Liver (tissue), 8 donors: ENCODE measurements at regions not wholly inside any gene's neighbourhood (a gene's known extent, or its start where the extent isn't known, plus 50 kb on each side); places are given as distances from the start of the nearest gene placed in this dataset.

Experiments
- DNase-seq: peaks from one replicate; pipeline ENCODE4 v3.0.0-alpha.2; 2017; ENCODE audit warnings: low spot score
- H3K27ac ChIP-seq, 2 donors: one replicate each; pipeline ENCODE4 v1.7.0; 2013; ENCODE audit warnings: inconsistent platforms in 2 of 2, low read length in 2 of 2, control low read depth in 1 of 2, low read depth in 1 of 2, mild to moderate bottlenecking in 1 of 2
- H3K27me3 ChIP-seq, 4 donors: one replicate each; pipeline versions ENCODE4 v1.6.1 to v1.7.0; 2013; ENCODE audit warnings: low read length in 3 of 4, inconsistent platforms in 1 of 4, mild to moderate bottlenecking in 1 of 4, moderate library complexity in 1 of 4; ENCODE audit not compliant: control insufficient read depth in 4 of 4, insufficient read depth in 4 of 4
- H3K36me3 ChIP-seq, 4 donors: one replicate each; pipeline versions ENCODE4 v1.6.1 to v1.7.0; 2013; ENCODE audit warnings: low read length in 3 of 4, mild to moderate bottlenecking in 3 of 4, low read depth in 1 of 4, moderate library complexity in 1 of 4; ENCODE audit not compliant: control insufficient read depth in 4 of 4, insufficient read depth in 3 of 4
- H3K4me1 ChIP-seq, 4 donors: one replicate each; pipeline versions ENCODE4 v1.6.1 to v1.7.0; 2013; ENCODE audit warnings: low read length in 3 of 4, mild to moderate bottlenecking in 3 of 4, moderate library complexity in 1 of 4; ENCODE audit not compliant: control insufficient read depth in 4 of 4, insufficient read depth in 4 of 4
- H3K4me3 ChIP-seq, 3 donors: one replicate each; pipeline versions ENCODE4 v1.6.1 to v1.7.0; 2013; ENCODE audit warnings: low read length in 3 of 3, control low read depth in 1 of 3, low read depth in 1 of 3, mild to moderate bottlenecking in 1 of 3
- H3K9ac ChIP-seq, 2 donors: one replicate each; pipeline ENCODE4 v1.7.0; 2013; ENCODE audit warnings: low read length in 2 of 2, mild to moderate bottlenecking in 2 of 2, moderate library complexity in 2 of 2, control low read depth in 1 of 2, low read depth in 1 of 2
- H3K9me3 ChIP-seq, 4 donors: one replicate each; pipeline versions ENCODE4 v1.6.1 to v1.7.0; 2013; ENCODE audit warnings: low read length in 3 of 4; ENCODE audit not compliant: control insufficient read depth in 4 of 4
- EGR1 ChIP-seq, 2 donors: IDR thresholded peaks; 2 replicates each; pipeline ENCODE4 v1.6.1; 2016 to 2018; ENCODE audit warnings: antibody characterized with exemption in 2 of 2, low read depth in 2 of 2
- FOXA1 ChIP-seq: IDR thresholded peaks from 2 replicates; pipeline ENCODE4 v1.6.1; 2016; ENCODE audit warnings: antibody characterized with exemption
- FOXA2 ChIP-seq: IDR thresholded peaks from 2 replicates; pipeline ENCODE4 v1.6.1; 2016; ENCODE audit warnings: antibody characterized with exemption
- GABPA ChIP-seq, 2 donors: IDR thresholded peaks in 1 of 2; conservative IDR thresholded peaks in 1 of 2; 2 replicates each; pipeline ENCODE4 v1.6.1; 2016; ENCODE audit warnings: antibody characterized with exemption in 2 of 2, mild to moderate bottlenecking in 1 of 2, moderate library complexity in 1 of 2
- HNF4A ChIP-seq, 2 donors: conservative IDR thresholded peaks; 2 replicates each; pipeline ENCODE4 v1.6.1; 2016; ENCODE audit warnings: antibody characterized with exemption in 2 of 2, mild to moderate bottlenecking in 2 of 2
- HNF4G ChIP-seq: IDR thresholded peaks from 2 replicates; pipeline ENCODE4 v1.6.1; 2016; ENCODE audit warnings: antibody characterized with exemption
- JUND ChIP-seq, 2 donors: IDR thresholded peaks; 2 replicates each; pipeline ENCODE4 v1.6.1; 2016; ENCODE audit warnings: antibody characterized with exemption in 2 of 2
- NR2F2 ChIP-seq: IDR thresholded peaks from 2 replicates; pipeline ENCODE4 v1.6.1; 2016; ENCODE audit warnings: antibody characterized with exemption
- RAD21 ChIP-seq, 2 donors: IDR thresholded peaks; 2 replicates each; pipeline ENCODE4 v1.6.1; 2016; ENCODE audit warnings: antibody characterized with exemption in 2 of 2, mild to moderate bottlenecking in 2 of 2
- RXRA ChIP-seq, 2 donors: IDR thresholded peaks; 2 replicates each; pipeline ENCODE4 v1.6.1; 2017 to 2018; ENCODE audit warnings: antibody characterized with exemption in 2 of 2, mild to moderate bottlenecking in 1 of 2
- SP1 ChIP-seq: IDR thresholded peaks from 2 replicates; pipeline ENCODE4 v1.6.1; 2018; ENCODE audit warnings: antibody characterized with exemption, mild to moderate bottlenecking
- TAF1 ChIP-seq: conservative IDR thresholded peaks from 2 replicates; pipeline ENCODE4 v1.6.1; 2016; ENCODE audit warnings: antibody characterized with exemption, mild to moderate bottlenecking
- YY1 ChIP-seq: IDR thresholded peaks from 2 replicates; pipeline ENCODE4 v1.6.1; 2016; ENCODE audit warnings: antibody characterized with exemption, mild to moderate bottlenecking
- WGBS: extraction: QIAGEN DNeasy Blood & Tissue Kit; methylation state at CpG from one replicate; pipeline ENCODE4 v1.1.7; 2013; 5-methylcytosine and 5-hydroxymethylcytosine counted together
- TF ChIP-seq, protein P1 (sequence below): IDR thresholded peaks from 2 replicates; pipeline ENCODE4 v1.6.1; 2016; ENCODE audit warnings: antibody characterized with exemption, mild to moderate bottlenecking
- TF ChIP-seq, protein P2 (sequence below): IDR thresholded peaks from 2 replicates; pipeline ENCODE4 v1.6.1; 2016; ENCODE audit warnings: antibody characterized with exemption
- TF ChIP-seq, protein P3 (sequence below): fragments of 150-350 bp; IDR thresholded peaks from 2 replicates; pipeline ENCODE4 v1.5.1; 2017; ENCODE audit warnings: improper control_type of control experiment, low read depth, low read length; ENCODE audit not compliant: missing input control
- TF ChIP-seq, protein P4 (sequence below): IDR thresholded peaks from 2 replicates; pipeline ENCODE4 v1.6.1; 2016; ENCODE audit warnings: antibody characterized with exemption
- TF ChIP-seq, protein P5 (sequence below): IDR thresholded peaks from 2 replicates; pipeline ENCODE4 v1.6.1; 2016; ENCODE audit warnings: antibody characterized with exemption
- donor health status: healthy.
- donor health status: healthy.
- donor health status: healthy.
- donor health status: healthy.
- donor health status: healthy.

DNA sequence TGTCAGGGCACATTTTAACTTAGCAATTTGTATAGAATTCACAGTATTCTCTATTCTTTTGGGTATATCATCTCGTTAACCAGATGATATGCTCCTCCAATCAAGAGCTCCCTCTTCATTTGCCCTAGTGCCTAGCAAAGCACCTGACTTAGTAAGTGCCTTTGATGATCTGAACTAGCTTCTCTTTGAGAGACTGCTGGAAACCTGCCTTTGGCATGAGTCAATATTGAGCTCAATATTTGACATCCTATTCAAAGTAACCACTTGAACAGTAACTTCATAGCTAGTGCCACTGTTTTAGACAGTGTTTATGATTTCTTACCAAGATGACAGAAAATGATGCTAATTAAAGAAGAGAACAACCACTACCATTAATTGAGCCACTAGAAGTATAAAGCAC lies 696.3 kb upstream of the UBE2E2 start:
- H3K27me3 ChIP-seq: peaks cover 0 to 3% (median 0%) of the 10 kb centered on the region in 4 donors
- WGBS: 28% methylated on average over 1 of the region's 1 CpG
- no peak overlapping the region for H3K27ac ChIP-seq
- H3K9me3 ChIP-seq: no peaks in the 10 kb centered on the region
- TF ChIP-seq, protein P1, sequence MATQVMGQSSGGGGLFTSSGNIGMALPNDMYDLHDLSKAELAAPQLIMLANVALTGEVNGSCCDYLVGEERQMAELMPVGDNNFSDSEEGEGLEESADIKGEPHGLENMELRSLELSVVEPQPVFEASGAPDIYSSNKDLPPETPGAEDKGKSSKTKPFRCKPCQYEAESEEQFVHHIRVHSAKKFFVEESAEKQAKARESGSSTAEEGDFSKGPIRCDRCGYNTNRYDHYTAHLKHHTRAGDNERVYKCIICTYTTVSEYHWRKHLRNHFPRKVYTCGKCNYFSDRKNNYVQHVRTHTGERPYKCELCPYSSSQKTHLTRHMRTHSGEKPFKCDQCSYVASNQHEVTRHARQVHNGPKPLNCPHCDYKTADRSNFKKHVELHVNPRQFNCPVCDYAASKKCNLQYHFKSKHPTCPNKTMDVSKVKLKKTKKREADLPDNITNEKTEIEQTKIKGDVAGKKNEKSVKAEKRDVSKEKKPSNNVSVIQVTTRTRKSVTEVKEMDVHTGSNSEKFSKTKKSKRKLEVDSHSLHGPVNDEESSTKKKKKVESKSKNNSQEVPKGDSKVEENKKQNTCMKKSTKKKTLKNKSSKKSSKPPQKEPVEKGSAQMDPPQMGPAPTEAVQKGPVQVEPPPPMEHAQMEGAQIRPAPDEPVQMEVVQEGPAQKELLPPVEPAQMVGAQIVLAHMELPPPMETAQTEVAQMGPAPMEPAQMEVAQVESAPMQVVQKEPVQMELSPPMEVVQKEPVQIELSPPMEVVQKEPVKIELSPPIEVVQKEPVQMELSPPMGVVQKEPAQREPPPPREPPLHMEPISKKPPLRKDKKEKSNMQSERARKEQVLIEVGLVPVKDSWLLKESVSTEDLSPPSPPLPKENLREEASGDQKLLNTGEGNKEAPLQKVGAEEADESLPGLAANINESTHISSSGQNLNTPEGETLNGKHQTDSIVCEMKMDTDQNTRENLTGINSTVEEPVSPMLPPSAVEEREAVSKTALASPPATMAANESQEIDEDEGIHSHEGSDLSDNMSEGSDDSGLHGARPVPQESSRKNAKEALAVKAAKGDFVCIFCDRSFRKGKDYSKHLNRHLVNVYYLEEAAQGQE: no peak
- no peak for TF ChIP-seq HNF4A (conservative IDR thresholded peaks at IDR 0.05)
- TF ChIP-seq HNF4G: no peak
- TF ChIP-seq SP1: no peak
- no peak for TF ChIP-seq GABPA (IDR thresholded peaks at IDR 0.05 in 1 of 2, conservative IDR thresholded peaks at IDR 0.05 in 1 of 2)
- TF ChIP-seq YY1: no peak
- TF ChIP-seq JUND (IDR thresholded peaks at IDR 0.05): no peak
- TF ChIP-seq, protein P2, sequence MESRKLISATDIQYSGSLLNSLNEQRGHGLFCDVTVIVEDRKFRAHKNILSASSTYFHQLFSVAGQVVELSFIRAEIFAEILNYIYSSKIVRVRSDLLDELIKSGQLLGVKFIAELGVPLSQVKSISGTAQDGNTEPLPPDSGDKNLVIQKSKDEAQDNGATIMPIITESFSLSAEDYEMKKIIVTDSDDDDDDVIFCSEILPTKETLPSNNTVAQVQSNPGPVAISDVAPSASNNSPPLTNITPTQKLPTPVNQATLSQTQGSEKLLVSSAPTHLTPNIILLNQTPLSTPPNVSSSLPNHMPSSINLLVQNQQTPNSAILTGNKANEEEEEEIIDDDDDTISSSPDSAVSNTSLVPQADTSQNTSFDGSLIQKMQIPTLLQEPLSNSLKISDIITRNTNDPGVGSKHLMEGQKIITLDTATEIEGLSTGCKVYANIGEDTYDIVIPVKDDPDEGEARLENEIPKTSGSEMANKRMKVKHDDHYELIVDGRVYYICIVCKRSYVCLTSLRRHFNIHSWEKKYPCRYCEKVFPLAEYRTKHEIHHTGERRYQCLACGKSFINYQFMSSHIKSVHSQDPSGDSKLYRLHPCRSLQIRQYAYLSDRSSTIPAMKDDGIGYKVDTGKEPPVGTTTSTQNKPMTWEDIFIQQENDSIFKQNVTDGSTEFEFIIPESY: no peak
- TF ChIP-seq TAF1: no peak
- TF ChIP-seq, protein P3, sequence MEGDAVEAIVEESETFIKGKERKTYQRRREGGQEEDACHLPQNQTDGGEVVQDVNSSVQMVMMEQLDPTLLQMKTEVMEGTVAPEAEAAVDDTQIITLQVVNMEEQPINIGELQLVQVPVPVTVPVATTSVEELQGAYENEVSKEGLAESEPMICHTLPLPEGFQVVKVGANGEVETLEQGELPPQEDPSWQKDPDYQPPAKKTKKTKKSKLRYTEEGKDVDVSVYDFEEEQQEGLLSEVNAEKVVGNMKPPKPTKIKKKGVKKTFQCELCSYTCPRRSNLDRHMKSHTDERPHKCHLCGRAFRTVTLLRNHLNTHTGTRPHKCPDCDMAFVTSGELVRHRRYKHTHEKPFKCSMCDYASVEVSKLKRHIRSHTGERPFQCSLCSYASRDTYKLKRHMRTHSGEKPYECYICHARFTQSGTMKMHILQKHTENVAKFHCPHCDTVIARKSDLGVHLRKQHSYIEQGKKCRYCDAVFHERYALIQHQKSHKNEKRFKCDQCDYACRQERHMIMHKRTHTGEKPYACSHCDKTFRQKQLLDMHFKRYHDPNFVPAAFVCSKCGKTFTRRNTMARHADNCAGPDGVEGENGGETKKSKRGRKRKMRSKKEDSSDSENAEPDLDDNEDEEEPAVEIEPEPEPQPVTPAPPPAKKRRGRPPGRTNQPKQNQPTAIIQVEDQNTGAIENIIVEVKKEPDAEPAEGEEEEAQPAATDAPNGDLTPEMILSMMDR: no peak
- TF ChIP-seq RXRA (IDR thresholded peaks at IDR 0.05): no peak
- TF ChIP-seq EGR1 (IDR thresholded peaks at IDR 0.05; ENCODE audit: low read depth in 2 of 2): no peak
- TF ChIP-seq RAD21 (IDR thresholded peaks at IDR 0.05): no peak
- TF ChIP-seq, protein P4, sequence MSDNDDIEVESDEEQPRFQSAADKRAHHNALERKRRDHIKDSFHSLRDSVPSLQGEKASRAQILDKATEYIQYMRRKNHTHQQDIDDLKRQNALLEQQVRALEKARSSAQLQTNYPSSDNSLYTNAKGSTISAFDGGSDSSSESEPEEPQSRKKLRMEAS: no peak
- no peak for TF ChIP-seq FOXA1
- no peak for TF ChIP-seq FOXA2
- TF ChIP-seq, protein P5, sequence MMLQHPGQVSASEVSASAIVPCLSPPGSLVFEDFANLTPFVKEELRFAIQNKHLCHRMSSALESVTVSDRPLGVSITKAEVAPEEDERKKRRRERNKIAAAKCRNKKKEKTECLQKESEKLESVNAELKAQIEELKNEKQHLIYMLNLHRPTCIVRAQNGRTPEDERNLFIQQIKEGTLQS: no peak
- TF ChIP-seq NR2F2: no peak
- no peak overlapping the region for H3K9ac ChIP-seq
- no peaks in the 10 kb centered on the region for H3K4me1 ChIP-seq
- no peak for DNase-seq
- H3K36me3 ChIP-seq: no peaks in the 10 kb centered on the region
- H3K4me3 ChIP-seq: no peak overlapping the region
